Stimulated activated CD8-positive, alpha-beta memory T cell treated with anti-CD3 and anti-CD28 coated beads, Interleukin-12 subunit alpha, Interleukin-12 subunit beta, amount 100 ng/mL, for 4 hours (primary cell): ENCODE measurements at regions not wholly inside any gene's neighbourhood (a gene's known extent, or its start where the extent isn't known, plus 50 kb on each side); places are given as distances from the start of the nearest gene placed in this dataset.
"Not testable (repeated sequence)": the region's sequence is repeated elsewhere in the genome, so short reads cannot be mapped to it uniquely, and the experiment has no call there.

Source experiments
- DNase-seq: peaks from one replicate; pipeline ENCODE4 v3.0.0-alpha.2; 2020; ENCODE audit warnings: low read depth

GRCh38 chr17:77037943-77038342 is 102.8 kb upstream of the SEC14L1 start:
- DNase-seq, result no peak

GRCh38 chr17:77038884-77039555 is 101.7 kb upstream of the SEC14L1 start:
- no peak for DNase-seq

DNA sequence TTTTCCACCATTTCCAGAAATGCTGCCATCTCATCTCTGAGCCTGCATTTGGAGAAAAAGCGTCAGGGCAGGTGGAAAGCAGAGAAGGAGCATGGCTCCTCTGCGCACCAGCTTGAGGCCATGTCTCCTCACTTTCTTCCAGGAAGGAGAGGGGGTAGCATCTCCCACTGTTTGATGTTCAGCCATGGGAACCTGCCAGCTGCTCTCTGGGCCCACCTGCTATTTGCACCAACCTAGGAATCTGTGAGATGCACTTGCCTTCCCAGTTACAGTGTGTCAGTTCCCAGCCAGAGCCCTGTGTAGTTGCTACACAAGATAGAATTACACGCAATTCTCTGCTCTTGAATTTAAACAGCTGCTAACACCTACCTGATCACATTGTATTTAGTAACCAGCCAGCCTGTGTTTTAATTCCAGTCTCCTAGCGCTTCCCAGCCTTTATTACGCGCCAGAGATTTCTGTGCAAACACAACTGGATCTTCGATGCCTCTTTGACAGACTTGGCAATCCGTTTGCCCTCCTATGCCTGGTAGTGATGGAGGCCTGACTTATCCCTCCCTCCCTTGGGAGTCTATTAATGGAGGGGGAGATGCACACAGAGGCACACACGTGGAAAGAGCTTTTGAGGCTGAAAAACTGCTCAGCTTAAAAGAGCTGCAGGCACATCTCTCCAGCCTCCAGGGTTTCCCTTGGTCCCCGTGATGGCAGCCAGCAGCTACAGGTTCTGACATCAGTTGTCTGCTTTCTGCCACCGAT is 98.1 kb upstream of the SEC14L1 start:
- no peak for DNase-seq

- DNase-seq, result no peak
Measured at GRCh38 chr17:77045441-77046041, 95.2 kb upstream of the SEC14L1 start.

DNA sequence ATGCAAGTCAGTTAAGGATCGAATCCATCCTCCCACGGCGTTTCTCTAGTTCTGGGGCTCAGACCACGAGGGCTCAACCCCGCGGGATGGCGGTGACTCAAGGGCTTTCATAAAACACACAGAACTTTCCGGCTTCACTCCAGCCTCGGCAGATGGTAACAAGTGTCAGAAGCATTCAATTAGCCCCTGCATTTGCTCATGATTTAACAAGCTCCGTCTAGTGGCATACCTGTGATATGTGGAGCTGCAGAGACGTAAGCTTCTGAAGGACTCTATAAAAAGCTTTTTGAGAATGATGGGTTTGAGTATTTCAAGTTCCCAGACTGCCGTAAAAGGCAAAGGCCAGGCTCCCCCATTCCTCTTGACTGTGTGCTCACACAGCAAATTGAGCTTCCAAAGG is 91.3 kb upstream of the SEC14L1 start:
- DNase-seq, result no peak

- not testable (repeated sequence) for DNase-seq
Measured at GRCh38 chr17:77050901-77051300, 89.9 kb upstream of the SEC14L1 start.

DNA sequence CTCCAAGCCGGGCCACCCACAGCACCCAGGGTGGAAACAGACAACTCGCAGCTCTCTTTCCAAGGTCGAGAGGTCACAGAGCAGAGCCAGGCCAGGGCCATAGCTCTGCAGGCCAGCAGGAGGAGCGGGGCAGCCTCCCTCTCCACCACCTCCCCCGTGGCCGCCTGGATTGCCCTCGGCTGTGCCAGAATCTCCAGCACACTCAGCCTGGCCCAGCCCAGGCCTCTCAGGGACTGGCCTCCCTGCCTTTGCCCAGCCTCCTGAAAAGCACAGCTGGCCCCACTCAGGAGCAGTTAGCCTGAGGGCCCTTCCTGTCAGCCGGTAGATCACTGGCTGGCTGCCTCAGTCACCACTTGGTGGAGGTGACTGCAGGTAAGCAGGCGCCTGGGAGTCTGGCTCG is 85.8 kb upstream of the SEC14L1 start:
- DNase-seq, result no peak

DNA sequence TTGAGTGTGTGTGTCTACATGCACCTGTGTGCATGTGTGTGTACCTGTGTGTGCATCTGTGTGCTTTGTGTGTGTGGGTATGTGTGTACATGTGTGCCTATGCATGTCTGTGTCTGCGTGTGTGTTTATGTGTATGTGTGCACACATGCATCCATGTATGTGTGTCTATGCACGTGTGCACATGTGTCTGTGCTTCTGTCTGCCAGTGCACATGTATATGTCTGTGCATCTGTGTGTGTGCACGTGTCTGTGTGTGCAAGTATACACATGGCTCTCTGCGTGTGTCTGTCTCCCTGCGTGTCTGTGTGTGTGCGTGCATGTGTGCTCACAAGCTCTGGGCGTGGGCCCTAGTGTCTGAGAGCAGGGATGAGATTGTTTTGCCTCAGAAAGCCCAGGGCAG is 85.3 kb upstream of the SEC14L1 start:
- no peak for DNase-seq

- DNase-seq, result no peak
Measured at GRCh38 chr17:77058016-77058415, 82.8 kb upstream of the SEC14L1 start.

- no peak for DNase-seq
Measured at GRCh38 chr17:77061669-77062068, 79.1 kb upstream of the SEC14L1 start.

DNA sequence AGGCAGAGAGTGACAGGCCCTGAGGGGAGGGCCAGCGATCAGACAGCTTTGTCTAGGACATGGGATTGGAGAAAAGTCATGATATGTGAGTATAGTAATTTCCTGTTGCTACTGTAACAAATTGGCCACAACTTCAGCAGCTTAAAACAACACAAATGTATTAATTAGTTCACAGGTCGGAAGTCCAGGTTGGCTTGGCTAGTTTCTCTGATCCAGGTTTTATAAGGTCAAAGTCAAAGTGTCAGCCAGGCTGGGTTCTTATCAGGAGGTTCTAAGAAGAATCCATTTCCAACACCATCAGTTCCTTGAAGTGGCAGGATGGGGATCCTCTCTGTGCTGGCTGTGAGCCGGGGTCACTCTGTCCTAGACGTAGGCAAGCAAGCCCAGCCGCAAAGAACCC is 76.2 kb upstream of the SEC14L1 start:
- DNase-seq, result no peak

DNA sequence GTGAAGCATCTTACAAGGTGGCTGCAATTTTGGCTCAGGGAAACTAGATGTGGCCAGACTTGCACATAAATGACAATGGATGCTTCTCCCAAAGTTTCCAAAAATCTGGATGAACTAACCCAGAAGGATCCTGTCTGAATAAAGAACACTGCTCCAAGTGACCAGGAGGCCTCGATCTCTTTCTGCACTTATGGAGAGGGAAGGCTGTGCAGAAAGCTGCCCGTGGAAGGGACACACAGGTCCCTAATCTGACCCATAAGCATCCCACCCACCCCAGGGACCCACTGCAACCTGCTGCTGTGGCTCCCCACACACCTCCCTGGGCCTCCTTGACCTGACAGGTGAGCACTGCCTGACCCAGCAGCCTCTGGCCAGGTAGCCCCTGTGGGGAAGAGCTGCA is 74.6 kb upstream of the SEC14L1 start:
- no peak for DNase-seq

DNA sequence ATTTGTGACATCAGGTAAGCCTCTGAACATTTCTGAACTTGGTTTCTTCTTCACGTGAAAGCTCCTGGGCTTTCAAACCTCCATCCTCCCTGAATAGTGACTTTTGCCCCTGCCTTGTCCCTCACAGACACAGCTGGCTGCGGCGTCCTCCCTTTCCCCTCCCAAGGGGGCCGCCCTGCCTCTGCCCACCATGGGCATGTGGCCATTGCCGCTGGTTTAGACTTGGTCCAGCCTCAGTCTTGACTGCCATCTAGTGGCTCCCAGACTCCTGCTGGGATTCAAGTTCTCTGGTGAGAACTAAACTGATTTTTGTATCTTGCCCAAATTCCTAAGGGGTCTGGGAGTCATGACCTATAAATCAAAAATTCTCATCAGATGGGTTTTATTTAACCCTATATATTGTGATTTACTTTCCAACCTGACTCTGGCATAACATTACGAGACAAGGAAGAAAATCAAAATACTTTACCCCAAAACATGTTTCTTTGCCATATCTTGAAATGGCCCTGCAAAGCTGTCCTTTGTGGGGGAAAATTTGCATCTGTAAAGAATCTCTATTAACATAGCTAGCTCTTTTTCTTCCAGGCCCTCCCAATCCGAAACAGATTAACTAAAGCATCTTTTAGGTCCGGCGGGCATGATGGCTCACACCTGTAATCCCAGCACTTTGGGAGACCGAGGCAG is 73.9 kb upstream of the SEC14L1 start:
- DNase-seq, result not testable (repeated sequence)

GRCh38 chr17:77068915-77069314 is 71.9 kb upstream of the SEC14L1 start:
- no peak for DNase-seq

DNA sequence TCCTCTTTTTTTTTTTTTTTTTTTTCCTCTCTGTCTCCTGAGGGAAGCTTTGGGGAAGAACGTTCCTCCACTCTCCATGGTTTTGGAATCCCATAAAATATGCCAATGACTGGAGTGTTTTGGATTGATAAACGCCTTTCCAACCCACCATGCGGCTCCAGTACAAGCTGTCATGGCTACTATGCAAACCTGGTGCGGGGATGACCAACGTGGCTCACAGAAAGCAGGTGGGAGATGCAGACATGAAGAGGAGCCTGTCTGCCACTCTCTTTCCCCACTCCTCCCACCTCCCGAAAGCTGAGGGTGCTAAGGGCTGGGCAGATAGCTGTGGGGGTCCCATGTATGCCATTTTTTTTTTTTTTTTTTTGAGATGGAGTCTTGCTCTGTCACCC is 69.9 kb upstream of the SEC14L1 start:
- no peak for DNase-seq

DNA sequence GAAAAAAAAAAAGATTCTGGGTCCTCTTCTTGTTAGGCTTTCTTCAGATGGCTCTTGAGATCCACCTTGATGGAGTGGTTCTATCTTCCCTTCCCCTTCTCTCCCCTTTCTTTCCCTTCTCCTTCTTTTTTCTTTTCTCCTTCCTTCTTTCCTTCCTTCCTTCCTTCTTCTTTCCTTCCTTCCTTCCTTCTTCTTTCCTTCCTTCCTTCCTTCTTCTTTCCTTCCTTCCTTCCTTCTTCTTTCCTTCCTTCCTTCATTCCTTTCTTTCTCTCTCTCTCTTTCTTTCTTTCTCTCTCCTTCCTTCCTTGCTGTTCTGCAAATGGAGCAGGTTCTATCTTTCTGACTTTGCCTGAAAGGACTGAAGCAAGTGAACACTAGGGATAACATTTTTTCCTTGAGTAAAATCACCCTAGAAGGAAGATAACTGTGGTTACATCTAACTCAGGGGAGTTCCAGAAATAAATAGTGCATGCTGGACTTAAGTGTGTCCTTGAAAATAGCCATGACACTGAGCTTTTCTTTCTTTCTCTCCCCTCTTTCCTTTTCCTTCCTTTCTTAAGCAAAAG is 68.8 kb upstream of the SEC14L1 start:
- no peak for DNase-seq

GRCh38 chr17:77072670-77073069 is 68.1 kb upstream of the SEC14L1 start:
- DNase-seq, result no peak

DNA sequence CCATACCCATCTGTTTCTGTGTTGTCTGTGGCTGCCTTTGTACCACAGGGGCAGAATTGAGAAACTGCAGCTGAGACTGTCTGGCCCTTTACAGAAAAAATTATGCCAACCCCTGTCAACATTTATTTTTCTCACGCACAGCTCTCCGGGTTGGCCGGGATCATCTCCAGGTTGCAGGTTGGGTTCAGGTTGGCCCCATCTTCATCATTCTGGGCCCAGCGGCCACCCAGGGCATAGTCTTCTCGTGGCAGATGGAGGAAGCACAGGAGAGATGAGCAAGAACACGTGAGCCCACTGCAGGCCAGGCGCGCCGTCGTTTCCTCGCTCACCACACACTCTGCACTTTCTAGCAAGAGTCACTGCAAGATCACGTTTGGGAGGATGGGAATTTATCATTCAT is 66.1 kb upstream of the SEC14L1 start:
- no peak for DNase-seq

- DNase-seq, result no peak
Measured at GRCh38 chr17:77076124-77076830, 64.5 kb upstream of the SEC14L1 start.

DNA sequence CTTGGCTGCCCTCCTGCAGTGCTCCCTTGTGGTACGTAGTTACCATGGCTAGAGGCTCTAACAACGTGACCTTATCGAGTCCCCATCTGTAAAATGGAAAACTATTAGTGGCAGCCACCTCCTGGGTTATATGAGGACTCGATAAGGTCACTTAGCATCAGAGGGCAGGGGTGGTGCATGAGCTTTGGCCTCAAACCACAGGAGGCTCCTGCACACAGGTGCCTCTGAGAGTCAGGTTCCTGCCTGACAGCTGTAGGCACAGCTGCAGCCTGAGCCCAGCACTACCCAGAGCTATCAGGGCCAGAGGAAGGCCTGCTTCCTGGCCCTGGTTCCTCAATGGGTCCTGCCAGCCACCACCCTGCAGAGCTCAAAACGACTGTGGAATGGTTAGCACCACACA is 57.2 kb upstream of the SEC14L1 start:
- DNase-seq, result no peak

- DNase-seq, result no peak
Measured at GRCh38 chr17:77085926-77086432, 54.8 kb upstream of the SEC14L1 start.
